ENCODE measurements at regions not wholly inside any gene's neighbourhood (a gene's known extent, or its start where the extent isn't known, plus 50 kb on each side); places are given as distances from the start of the nearest gene placed in this dataset.
"Not testable (repeated sequence)": the region's sequence is repeated elsewhere in the genome, so short reads cannot be mapped to it uniquely, and the experiment has no call there.

DNA sequence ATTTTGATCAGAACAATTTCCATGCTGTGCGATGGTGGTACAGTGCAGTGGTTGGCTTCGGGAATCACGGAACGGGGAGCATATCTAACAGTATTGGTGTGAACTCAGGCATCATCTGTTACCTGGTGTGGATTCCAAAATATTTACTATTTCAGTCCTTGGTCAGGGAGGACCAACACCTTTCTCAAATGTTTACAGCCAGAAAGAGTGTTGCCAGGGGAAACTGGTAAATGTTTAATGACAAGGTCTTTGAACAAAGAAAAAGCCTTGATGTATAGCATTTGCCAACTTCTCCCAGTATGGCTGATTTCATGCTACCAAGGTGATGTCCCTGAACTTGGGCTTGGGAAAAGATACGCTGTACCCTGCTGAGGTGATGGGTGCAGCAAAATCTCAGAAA, 145.6 kb upstream of the POC5 start:
- ATAC-seq (no peak), DNase-seq (no peak)
- no peak overlapping the region for H3K27ac Mint-ChIP-seq
- no peak overlapping the region for H3K4me3 Mint-ChIP-seq
- peaks cover 57% of the 10 kb centered on the region for H3K27me3 Mint-ChIP-seq
- peaks cover 3% of the 10 kb centered on the region for H3K9me3 ChIP-seq (ENCODE audit: control insufficient read depth, low read length, poor library complexity, severe bottlenecking)
- no peaks in the 10 kb centered on the region for H3K36me3 Mint-ChIP-seq (ENCODE audit: low read depth)
- no peaks in the 10 kb centered on the region for H3K4me1 Mint-ChIP-seq

GRCh38 chr5:75859621-75860020, 142.4 kb upstream of the POC5 start:
- H3K9me3 ChIP-seq (ENCODE audit: control insufficient read depth, low read length, poor library complexity, severe bottlenecking): not testable (repeated sequence)

GRCh38 chr5:75856056-75856455, 138.8 kb upstream of the POC5 start:
- H3K9me3 ChIP-seq (ENCODE audit: control insufficient read depth, low read length, poor library complexity, severe bottlenecking): peaks cover 3% of the 10 kb centered on the region
- peaks cover 44% of the 10 kb centered on the region for H3K27me3 Mint-ChIP-seq
- peaks cover 3% of the 10 kb centered on the region for H3K4me1 Mint-ChIP-seq
- DNase-seq (no peak), ATAC-seq (no peak)
- no peaks in the 10 kb centered on the region for H3K36me3 Mint-ChIP-seq (ENCODE audit: low read depth)
- H3K27ac Mint-ChIP-seq: no peak overlapping the region
- H3K4me3 Mint-ChIP-seq: no peak overlapping the region

More at GRCh38 chr5:75859621-75860020, 142.4 kb upstream of the POC5 start:
- not testable (repeated sequence) for H3K27ac Mint-ChIP-seq; H3K36me3 Mint-ChIP-seq (ENCODE audit: low read depth); H3K4me1 Mint-ChIP-seq; DNase-seq; H3K4me3 Mint-ChIP-seq; ATAC-seq
- peaks cover 52% of the 10 kb centered on the region for H3K27me3 Mint-ChIP-seq

DNA sequence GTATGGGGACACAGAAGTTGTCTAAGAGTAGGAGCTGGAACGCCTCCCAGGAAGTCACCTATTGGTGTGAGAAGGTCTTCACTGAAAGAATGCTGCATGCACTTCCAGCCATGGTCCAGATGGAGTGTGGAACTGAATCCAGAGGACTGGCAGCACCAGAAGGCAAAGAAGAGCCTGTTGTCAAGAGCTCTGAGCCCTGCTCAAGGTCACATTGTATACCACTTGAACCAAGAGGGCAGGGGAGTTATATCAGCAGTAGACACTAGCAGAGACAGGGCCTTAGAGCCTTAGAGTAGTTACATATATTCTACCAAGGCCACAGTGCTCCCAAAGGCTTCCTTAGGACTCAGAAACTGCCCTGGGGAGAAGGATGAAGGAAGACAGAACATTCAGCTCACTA, 130.8 kb upstream of the POC5 start:
- Mint-ChIP-seq H3K27me3 (peaks cover 43% of the 10 kb centered on the region), H3K36me3 (ENCODE audit: low read depth) (no peaks in the 10 kb centered on the region), H3K4me3 (no peak overlapping the region), H3K27ac (no peak overlapping the region), H3K4me1 (no peaks in the 10 kb centered on the region)
- no peak for ATAC-seq
- DNase-seq: no peak
- no peaks in the 10 kb centered on the region for H3K9me3 ChIP-seq (ENCODE audit: control insufficient read depth, low read length, poor library complexity, severe bottlenecking)

- no peaks in the 10 kb centered on the region for H3K4me1 Mint-ChIP-seq
- H3K36me3 Mint-ChIP-seq (ENCODE audit: low read depth): no peaks in the 10 kb centered on the region
- no peak overlapping the region for H3K27ac Mint-ChIP-seq
- no peak for DNase-seq
- peaks cover 43% of the 10 kb centered on the region for H3K27me3 Mint-ChIP-seq
- ATAC-seq: peak; percentile 32
- H3K4me3 Mint-ChIP-seq: no peak overlapping the region
- no peaks in the 10 kb centered on the region for H3K9me3 ChIP-seq (ENCODE audit: control insufficient read depth, low read length, poor library complexity, severe bottlenecking)
Observed at GRCh38 chr5:75847561-75848021, 130.4 kb upstream of the POC5 start.

DNA sequence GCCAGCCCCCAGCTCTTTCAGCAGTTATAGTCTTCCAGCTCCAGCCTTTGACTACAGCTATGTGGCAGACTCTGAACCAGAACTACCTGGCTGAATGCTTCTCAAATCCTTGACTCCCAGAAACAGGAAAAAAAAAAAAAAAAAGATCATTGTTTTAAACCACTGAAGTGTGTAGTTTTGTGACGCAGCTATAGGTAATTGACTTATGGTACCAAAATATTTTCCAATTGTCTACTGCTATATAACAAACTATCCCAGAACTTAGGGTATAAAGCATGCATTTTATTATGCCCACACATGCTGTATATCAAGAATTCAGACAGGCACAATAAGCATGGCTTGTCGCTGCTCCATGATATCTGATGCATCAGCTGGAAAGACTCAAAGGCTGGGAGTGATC, 127.1 kb upstream of the POC5 start:
- Mint-ChIP-seq H3K27me3 (peaks cover 35% of the 10 kb centered on the region), H3K27ac (no peak overlapping the region), H3K4me3 (no peak overlapping the region), H3K4me1 (no peaks in the 10 kb centered on the region), H3K36me3 (ENCODE audit: low read depth) (no peaks in the 10 kb centered on the region)
- peaks cover 2% of the 10 kb centered on the region for H3K9me3 ChIP-seq (ENCODE audit: control insufficient read depth, low read length, poor library complexity, severe bottlenecking)
- no peak for ATAC-seq
- no peak for DNase-seq

- Mint-ChIP-seq H3K27me3 (peaks cover 27% of the 10 kb centered on the region), H3K4me1 (no peaks in the 10 kb centered on the region), H3K27ac (no peak overlapping the region), H3K36me3 (ENCODE audit: low read depth) (no peaks in the 10 kb centered on the region), H3K4me3 (no peak overlapping the region)
- DNase-seq (no peak), ATAC-seq (no peak)
- peaks cover 2% of the 10 kb centered on the region for H3K9me3 ChIP-seq (ENCODE audit: control insufficient read depth, low read length, poor library complexity, severe bottlenecking)
Observed at GRCh38 chr5:75843319-75843718, 126.1 kb upstream of the POC5 start.

DNA sequence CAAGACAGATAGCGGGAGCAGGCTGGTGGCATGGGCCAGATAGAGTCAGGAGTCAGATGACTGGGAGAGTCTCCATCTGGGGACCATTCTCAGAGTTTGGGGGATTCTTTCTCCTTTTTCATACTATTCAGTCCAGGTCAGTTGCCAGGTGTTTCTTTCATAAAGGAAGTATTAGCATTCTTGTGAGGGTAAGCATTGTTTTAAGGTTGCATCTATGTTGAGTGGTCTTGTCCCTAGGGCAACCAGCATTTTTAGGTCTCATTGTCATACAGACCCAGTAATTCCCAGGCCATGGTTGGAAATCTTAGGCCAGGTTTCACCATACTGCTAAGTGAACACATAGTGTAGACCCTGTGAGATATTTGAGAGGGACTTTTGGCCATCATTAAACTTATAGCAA, 122.3 kb upstream of the POC5 start:
- ATAC-seq: no peak
- H3K9me3 ChIP-seq (ENCODE audit: control insufficient read depth, low read length, poor library complexity, severe bottlenecking): peaks cover 2% of the 10 kb centered on the region
- DNase-seq: no peak
- H3K4me1 Mint-ChIP-seq: no peaks in the 10 kb centered on the region
- H3K4me3 Mint-ChIP-seq: no peak overlapping the region
- no peaks in the 10 kb centered on the region for H3K36me3 Mint-ChIP-seq (ENCODE audit: low read depth)
- H3K27me3 Mint-ChIP-seq: no peaks in the 10 kb centered on the region
- no peak overlapping the region for H3K27ac Mint-ChIP-seq

DNA sequence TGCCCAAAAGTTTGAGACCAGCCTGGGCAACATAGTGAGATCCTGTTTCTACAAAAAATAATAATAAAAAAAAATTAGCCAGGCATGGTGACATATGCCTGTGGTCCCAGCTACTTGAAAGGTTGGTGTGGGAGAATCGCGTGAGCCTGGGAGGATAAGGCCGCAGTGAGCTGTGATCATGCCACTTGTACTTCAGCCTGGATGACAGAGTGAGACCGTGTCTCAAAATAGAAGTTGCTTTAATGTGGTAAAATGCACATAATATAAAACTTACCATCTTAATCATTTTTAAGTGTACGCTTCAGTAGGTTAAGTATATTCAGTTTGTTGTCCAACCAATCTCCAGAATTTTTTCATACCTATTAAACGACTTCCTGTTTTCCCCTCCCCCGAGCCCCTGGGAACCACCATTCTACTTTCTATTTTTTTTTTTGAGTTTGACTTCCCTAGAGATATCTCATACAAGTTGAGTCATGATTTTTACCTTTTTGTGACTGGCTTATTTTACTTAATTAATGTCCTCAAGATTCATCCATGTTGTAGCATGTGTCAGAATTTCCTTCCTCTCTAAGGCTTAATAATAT, 120.1 kb upstream of the POC5 start:
- ATAC-seq: no peak
- Mint-ChIP-seq H3K4me3 (no peak overlapping the region), H3K27ac (no peak overlapping the region), H3K36me3 (ENCODE audit: low read depth) (no peaks in the 10 kb centered on the region), H3K27me3 (peaks cover 7% of the 10 kb centered on the region), H3K4me1 (no peaks in the 10 kb centered on the region)
- peaks cover 2% of the 10 kb centered on the region for H3K9me3 ChIP-seq (ENCODE audit: control insufficient read depth, low read length, poor library complexity, severe bottlenecking)
- no peak for DNase-seq

GRCh38 chr5:75831561-75831960, 114.3 kb upstream of the POC5 start:
- ATAC-seq (no peak), DNase-seq (no peak)
- peaks cover 13% of the 10 kb centered on the region for H3K27me3 Mint-ChIP-seq
- H3K36me3 Mint-ChIP-seq (ENCODE audit: low read depth): peaks cover 2% of the 10 kb centered on the region
- H3K4me1 Mint-ChIP-seq: peaks cover 2% of the 10 kb centered on the region
- H3K4me3 Mint-ChIP-seq: no peak overlapping the region
- H3K9me3 ChIP-seq (ENCODE audit: control insufficient read depth, low read length, poor library complexity, severe bottlenecking): no peaks in the 10 kb centered on the region
- no peak overlapping the region for H3K27ac Mint-ChIP-seq

DNA sequence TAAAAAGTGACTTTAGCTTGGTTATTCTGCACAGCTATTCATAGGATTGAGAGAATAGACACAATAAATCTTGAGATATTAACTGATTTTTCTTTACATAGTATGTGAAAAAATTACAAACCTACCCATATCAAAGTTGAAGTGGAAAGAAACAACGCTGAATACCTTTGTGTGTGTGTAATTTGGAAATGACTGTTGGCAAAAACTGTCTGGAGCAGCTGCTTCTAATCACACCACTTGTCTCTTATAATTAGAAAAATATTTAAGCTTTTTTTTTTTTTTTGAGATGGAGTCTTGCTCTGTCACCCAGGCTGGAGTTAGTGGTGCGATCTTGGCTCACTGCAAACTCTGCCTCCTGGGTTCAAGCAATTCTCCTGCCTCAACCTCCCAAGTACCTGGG, 110.8 kb upstream of the POC5 start:
- Mint-ChIP-seq H3K27ac (no peak overlapping the region), H3K4me3 (no peak overlapping the region)

GRCh38 chr5:75824323-75824722, 107.1 kb upstream of the POC5 start:
- Mint-ChIP-seq H3K27ac (no peak overlapping the region), H3K4me1 (peaks cover 2% of the 10 kb centered on the region), H3K4me3 (no peak overlapping the region), H3K27me3 (no peaks in the 10 kb centered on the region), H3K36me3 (ENCODE audit: low read depth) (peaks cover 2% of the 10 kb centered on the region)
- H3K9me3 ChIP-seq (ENCODE audit: control insufficient read depth, low read length, poor library complexity, severe bottlenecking): no peaks in the 10 kb centered on the region
- DNase-seq: no peak
- no peak for ATAC-seq

More for the DNA sequence above, 110.8 kb upstream of the POC5 start:
- peaks cover 9% of the 10 kb centered on the region for H3K27me3 Mint-ChIP-seq
- no peak for DNase-seq
- no peak for ATAC-seq
- peaks cover 2% of the 10 kb centered on the region for H3K36me3 Mint-ChIP-seq (ENCODE audit: low read depth)
- peaks cover 2% of the 10 kb centered on the region for H3K4me1 Mint-ChIP-seq
- H3K9me3 ChIP-seq (ENCODE audit: control insufficient read depth, low read length, poor library complexity, severe bottlenecking): no peaks in the 10 kb centered on the region

DNA sequence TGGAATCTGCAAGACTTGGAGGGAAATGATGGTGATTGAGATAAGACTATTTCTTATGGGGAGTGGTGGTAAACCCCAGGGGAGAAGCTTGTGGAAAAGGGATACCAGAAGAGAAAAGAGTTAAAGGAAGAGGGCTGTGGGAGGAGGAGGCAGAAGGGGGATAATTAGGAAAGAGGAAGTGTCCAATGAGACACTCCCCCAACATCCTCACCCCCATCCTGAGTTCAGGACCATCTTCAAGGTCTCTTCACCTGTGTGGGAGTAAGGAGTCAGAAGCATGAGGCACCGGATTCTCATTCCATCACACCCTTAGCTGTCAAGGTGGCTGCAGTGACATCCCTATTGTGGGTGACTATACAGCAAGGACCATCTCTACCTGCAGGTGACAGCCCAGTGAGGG, 106.6 kb upstream of the POC5 start:
- H3K9me3 ChIP-seq (ENCODE audit: control insufficient read depth, low read length, poor library complexity, severe bottlenecking): no peaks in the 10 kb centered on the region
- H3K4me3 Mint-ChIP-seq: no peak overlapping the region
- no peak for ATAC-seq
- H3K27me3 Mint-ChIP-seq: no peaks in the 10 kb centered on the region
- peaks cover 2% of the 10 kb centered on the region for H3K4me1 Mint-ChIP-seq
- H3K36me3 Mint-ChIP-seq (ENCODE audit: low read depth): peaks cover 2% of the 10 kb centered on the region
- no peak overlapping the region for H3K27ac Mint-ChIP-seq
- no peak for DNase-seq

DNA sequence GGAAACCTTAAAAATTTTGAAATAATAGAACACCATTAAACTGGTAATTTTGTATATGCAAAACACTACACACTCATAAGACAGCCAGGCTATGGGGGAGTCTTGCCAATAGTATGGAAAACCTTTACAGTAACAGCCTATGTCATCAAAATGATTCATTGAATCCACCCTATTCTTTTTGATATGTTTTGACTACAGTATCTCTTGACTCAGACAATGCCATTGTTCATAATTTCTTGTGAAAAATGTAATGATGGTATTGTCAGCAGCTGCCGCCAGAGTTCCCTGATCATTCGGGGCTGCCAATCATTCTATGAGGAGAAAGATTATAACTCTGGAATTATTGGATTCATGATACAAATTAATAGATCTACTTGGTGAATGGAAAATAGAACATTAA, 101.4 kb upstream of the POC5 start:
- Mint-ChIP-seq H3K36me3 (ENCODE audit: low read depth) (peaks cover 4% of the 10 kb centered on the region), H3K27ac (no peak overlapping the region), H3K4me1 (no peaks in the 10 kb centered on the region), H3K4me3 (no peak overlapping the region), H3K27me3 (peaks cover 17% of the 10 kb centered on the region)
- H3K9me3 ChIP-seq (ENCODE audit: control insufficient read depth, low read length, poor library complexity, severe bottlenecking): no peaks in the 10 kb centered on the region
- ATAC-seq (no peak), DNase-seq (no peak)
